H1 (cell line): ENCODE measurements at regions not wholly inside any gene's neighbourhood (a gene's known extent, or its start where the extent isn't known, plus 50 kb on each side); places are given as distances from the start of the nearest gene placed in this dataset.

Experiments used
- CTCF ChIA-PET: fragments of 300-600 bp; sonication (Branson Sonifier 250); formaldehyde crosslinking; loops from one replicate; lab custom pipeline; 2021; ENCODE audit not compliant: partially characterized antibody; lab: Charles Lee
- POLR2A ChIA-PET: fragments of 300-600 bp; sonication (Branson Sonifier 250); formaldehyde crosslinking; loops from one replicate; lab custom pipeline; 2021; ENCODE audit warnings: inconsistent platforms; ENCODE audit not compliant: partially characterized antibody; lab: Charles Lee
- DNase-seq, 2 experiments: peaks; one replicate each; pipeline versions ENCODE4 v3.0.0 to v3.0.0-alpha.2; 2010 to 2022; ENCODE audit warnings: low spot score in 2 of 2, low read depth in 1 of 2, mixed read lengths in 1 of 2
- FAIRE-seq: peaks from 2 replicates; lab custom pipeline; 2011; peaks lifted over from hg19 to GRCh38; lab: Jason Lieb, UNC
- H2AFZ ChIP-seq: 2 replicates; pipeline ENCODE4 v1.8.1; 2012; ENCODE audit warnings: low read length, inconsistent platforms
- H2AK5ac ChIP-seq: 2 replicates; pipeline ENCODE4 v1.6.1; 2013; ENCODE audit warnings: low read depth, low read length
- H2BK120ac ChIP-seq: replicated peaks from 2 replicates; pipeline ENCODE3; 2013; ENCODE audit warnings: low read depth, low read length, inconsistent platforms
- H2BK12ac ChIP-seq: 2 replicates; pipeline ENCODE4 v1.6.1; 2013; ENCODE audit warnings: low read depth, low read length
- H2BK15ac ChIP-seq: 2 replicates; pipeline ENCODE4 v1.6.1; 2013; ENCODE audit warnings: low read length
- H2BK20ac ChIP-seq: 2 replicates; pipeline ENCODE4 v1.6.1; 2013; ENCODE audit warnings: low read length
- H2BK5ac ChIP-seq: 2 replicates; pipeline ENCODE4 v1.6.1; 2013; ENCODE audit warnings: low read depth, low read length
- H3K14ac ChIP-seq: 2 replicates; pipeline ENCODE4 v1.6.1; 2013; ENCODE audit warnings: inconsistent platforms; ENCODE audit not compliant: insufficient read length
- H3K18ac ChIP-seq: 2 replicates; pipeline ENCODE4 v1.6.1; 2013; ENCODE audit warnings: low read length; ENCODE audit errors: extremely low read depth
- H3K23ac ChIP-seq: 2 replicates; pipeline ENCODE4 v1.6.1; 2013; ENCODE audit warnings: inconsistent platforms; ENCODE audit not compliant: insufficient read length
- H3K23me2 ChIP-seq: 2 replicates; pipeline ENCODE4 v1.6.1; 2013; ENCODE audit warnings: low read depth, low read length
- H3K27ac ChIP-seq: 2 replicates; pipeline ENCODE4 v1.6.1; 2011; ENCODE audit warnings: low read depth, low read length, inconsistent platforms
- H3K27me3 ChIP-seq, 4 experiments: replicated peaks in 1 of 4; 1 replicate in 1 of 4; 2 replicates in 3 of 4; pipeline versions ENCODE4 v1.6.1 to v1.8.1; 2011 to 2013; ENCODE audit warnings: low read length in 3 of 4, mild to moderate bottlenecking in 3 of 4, inconsistent platforms in 2 of 4, mixed read lengths in 2 of 4, moderate library complexity in 1 of 4; ENCODE audit not compliant: control insufficient read depth in 3 of 4, insufficient read depth in 3 of 4; ENCODE audit errors: extremely low read depth in 1 of 4
- H3K36me3 ChIP-seq, 4 experiments: 2 replicates each; pipeline versions ENCODE4 v1.6.1 to v1.8.1; 2011 to 2013; ENCODE audit warnings: mild to moderate bottlenecking in 4 of 4, low read length in 3 of 4, moderate library complexity in 2 of 4, control low read depth in 1 of 4, inconsistent platforms in 1 of 4; ENCODE audit not compliant: insufficient read depth in 4 of 4, control insufficient read depth in 2 of 4
- H3K4ac ChIP-seq: replicated peaks from 2 replicates; pipeline ENCODE3; 2013; ENCODE audit warnings: low read length, low read depth, mixed read lengths, inconsistent platforms; ENCODE audit not compliant: insufficient read length
- H3K4me1 ChIP-seq, 4 experiments: replicated peaks in 1 of 4; 1 replicate in 1 of 4; 2 replicates in 3 of 4; pipeline versions ENCODE4 v1.6.1 to v1.8.1; 2011 to 2013; ENCODE audit warnings: low read length in 3 of 4, inconsistent platforms in 2 of 4, mixed read lengths in 1 of 4; ENCODE audit not compliant: insufficient read depth in 4 of 4, control insufficient read depth in 3 of 4
- H3K4me2 ChIP-seq, 2 experiments: 2 replicates each; pipeline versions ENCODE4 v1.6.1 to v1.8.1; 2011 to 2013; ENCODE audit warnings: low read depth in 2 of 2, low read length in 2 of 2, control low read depth in 1 of 2, inconsistent platforms in 1 of 2, mild to moderate bottlenecking in 1 of 2; ENCODE audit not compliant: insufficient read depth in 1 of 2
- H3K4me3 ChIP-seq, 4 experiments: fragments of 200-600, 300-600 bp in 1 of 4; sonication (generic), shearing (Covaris generic), sonication (Bioruptor Twin) in 1 of 4; 2 replicates each; pipeline versions ENCODE4 v1.5.1 to v1.8.1; 2011 to 2016; ENCODE audit warnings: low read length in 4 of 4, low read depth in 3 of 4, control low read depth in 2 of 4, inconsistent platforms in 2 of 4, mild to moderate bottlenecking in 2 of 4, mixed read lengths in 1 of 4, moderate library complexity in 1 of 4; ENCODE audit not compliant: insufficient read depth in 2 of 4; ENCODE audit errors: extremely low read depth in 1 of 4
- H3K56ac ChIP-seq: replicated peaks from 2 replicates; pipeline ENCODE3; 2013; ENCODE audit warnings: low read depth, mild to moderate bottlenecking, mixed read lengths, low read length, inconsistent platforms; ENCODE audit not compliant: insufficient read length
- H3K79me1 ChIP-seq: 2 replicates; pipeline ENCODE4 v1.6.1; 2013; ENCODE audit warnings: low read depth, low read length, control low read depth
- H3K79me2 ChIP-seq, 2 experiments: 2 replicates each; pipeline versions ENCODE4 v1.6.1 to v1.8.1; 2012 to 2013; ENCODE audit warnings: low read length in 2 of 2, mild to moderate bottlenecking in 2 of 2, inconsistent platforms in 1 of 2; ENCODE audit not compliant: insufficient read depth in 2 of 2, control insufficient read depth in 1 of 2
- H3K9ac ChIP-seq, 4 experiments: replicated peaks in 1 of 4; 1 replicate in 1 of 4; 2 replicates in 3 of 4; pipeline versions ENCODE4 v1.6.1 to v1.8.1; 2011 to 2013; ENCODE audit warnings: low read depth in 3 of 4, low read length in 3 of 4, control low read depth in 2 of 4, mild to moderate bottlenecking in 2 of 4, moderate library complexity in 2 of 4, inconsistent platforms in 1 of 4; ENCODE audit errors: extremely low read depth in 1 of 4
- H3K9me3 ChIP-seq, 2 experiments: 2 replicates each; pipeline versions ENCODE4 v1.6.1 to v1.8.1; 2012 to 2013; ENCODE audit warnings: mild to moderate bottlenecking in 2 of 2, moderate library complexity in 2 of 2, control low read depth in 1 of 2, inconsistent platforms in 1 of 2, low read depth in 1 of 2, low read length in 1 of 2, mixed read lengths in 1 of 2; ENCODE audit not compliant: insufficient read depth in 2 of 2
- H4K20me1 ChIP-seq, 2 experiments: replicated peaks in 1 of 2; 2 replicates each; pipeline versions ENCODE3 to v1.8.1; 2011 to 2013; ENCODE audit warnings: inconsistent platforms in 2 of 2, low read length in 2 of 2, mild to moderate bottlenecking in 1 of 2; ENCODE audit not compliant: insufficient read depth in 2 of 2, control insufficient read depth in 1 of 2
- H4K5ac ChIP-seq: 2 replicates; pipeline ENCODE4 v1.6.1; 2013; ENCODE audit warnings: low read length, low read depth, mixed read lengths, inconsistent platforms; ENCODE audit not compliant: insufficient read length
- H4K8ac ChIP-seq: 2 replicates; pipeline ENCODE4 v1.8.0; 2013; ENCODE audit warnings: mild to moderate bottlenecking, moderate library complexity, low read length, inconsistent platforms; ENCODE audit not compliant: insufficient read depth; ENCODE audit errors: extremely low read depth
- H4K91ac ChIP-seq: replicated peaks from 2 replicates; pipeline ENCODE3; 2013; ENCODE audit warnings: low read length, mixed read lengths, inconsistent platforms; ENCODE audit not compliant: insufficient read length
- BACH1 ChIP-seq: IDR thresholded peaks from 2 replicates; pipeline ENCODE4 v1.6.1; 2012; ENCODE audit warnings: low read length, improper control_type of control experiment
- KDM1A ChIP-seq: fragments of 200-600, 300-600 bp; sonication (generic); IDR thresholded peaks from 2 replicates; pipeline ENCODE4 v1.7.1; 2016; ENCODE audit warnings: mild to moderate bottlenecking, low read length, borderline replicate concordance
- MAFK ChIP-seq: IDR thresholded peaks from 2 replicates; pipeline ENCODE4 v1.6.1; 2012; ENCODE audit warnings: low read depth, mild to moderate bottlenecking, improper control_type of control experiment, low read length
- SIX5 ChIP-seq: IDR thresholded peaks from 2 replicates; pipeline ENCODE4 v1.6.1; 2011; ENCODE audit warnings: mild to moderate bottlenecking, low read depth, low read length
- SP2 ChIP-seq: IDR thresholded peaks from 2 replicates; pipeline ENCODE4 v1.6.1; 2012; ENCODE audit warnings: mild to moderate bottlenecking, low read length, inconsistent platforms
- TEAD4 ChIP-seq: IDR thresholded peaks from 2 replicates; pipeline ENCODE4 v1.6.1; 2012; ENCODE audit warnings: low read depth, low read length, inconsistent platforms, mixed read lengths
- ZNF274 ChIP-seq: IDR thresholded peaks from 2 replicates; pipeline ENCODE4 v1.7.0; 2012; ENCODE audit warnings: low read length, borderline replicate concordance; ENCODE audit errors: extremely low read depth
- WGBS, 2 experiments: shearing (Covaris generic) in 1 of 2; methylation state at CpG; one replicate each; pipeline versions ENCODE4 v1.1.6 to v1.1.7; 2013 to 2015; ENCODE audit warnings: low lambda C conversion rate in 2 of 2, mixed read lengths in 2 of 2, inconsistent platforms in 1 of 2, low coverage in 1 of 2, missing lambda C conversion rate in 1 of 2; ENCODE audit not compliant: insufficient replicate concordance in 2 of 2, insufficient coverage in 1 of 2, insufficient read length in 1 of 2; ENCODE audit errors: extremely low coverage in 1 of 2, missing lambda C conversion rate in 1 of 2; 5-methylcytosine and 5-hydroxymethylcytosine counted together

DNA sequence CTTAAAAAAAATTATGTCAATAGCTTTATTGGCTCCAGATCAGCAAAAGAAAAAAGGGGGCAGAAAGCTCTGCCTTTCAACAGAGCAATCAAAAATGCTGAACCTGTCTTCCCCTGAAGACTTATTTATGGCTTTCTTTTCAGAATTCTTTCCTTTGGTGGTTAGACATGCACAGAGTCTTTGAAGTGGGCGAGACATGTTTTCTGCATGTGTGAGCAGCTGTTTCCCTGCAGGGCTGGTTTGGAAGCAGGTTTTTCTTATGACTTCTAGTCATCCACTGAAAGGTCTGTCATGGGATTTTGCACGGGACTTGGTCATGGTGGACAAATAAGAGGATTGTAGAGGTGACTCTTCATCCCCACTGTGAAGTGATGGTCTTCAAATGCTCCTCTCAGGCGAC is 160.3 kb downstream of the VAPA start:
- no peaks in the 10 kb centered on the region for H3K79me2 ChIP-seq
- H2AK5ac ChIP-seq: no peak overlapping the region
- peaks cover 2 to 4% (median 2%) of the 10 kb centered on the region in 4 experiments; a peak in 5 of 7 replicates for H3K4me1 ChIP-seq
- no peaks in the 10 kb centered on the region for H4K20me1 ChIP-seq
- CTCF ChIA-PET: interaction anchor here (0.7 kb wide), 1 partner anchor 57 kb away, joined by 5 read pairs; no protein-coding TSS in a partner anchor
- no peak overlapping the region for H2BK120ac ChIP-seq
- no peak overlapping the region for H3K4me3 ChIP-seq
- no peak overlapping the region for H2BK5ac ChIP-seq
- H3K23me2 ChIP-seq: no peaks in the 10 kb centered on the region
- no peak overlapping the region for H4K8ac ChIP-seq
- H3K79me1 ChIP-seq: no peaks in the 10 kb centered on the region
- no peak overlapping the region for H3K14ac ChIP-seq
- no peak overlapping the region for H3K27ac ChIP-seq
- H2AFZ ChIP-seq: no peak overlapping the region
- DNase-seq (no peak), FAIRE-seq (no peak)
- H3K4me2 ChIP-seq: no peak overlapping the region
- no peak for TF ChIP-seq TEAD4
- no peak for TF ChIP-seq SIX5
- TF ChIP-seq KDM1A: no peak
- no peak for TF ChIP-seq MAFK
- no peak for TF ChIP-seq ZNF274
- TF ChIP-seq SP2: no peak
- no peak for TF ChIP-seq BACH1
- H2BK12ac ChIP-seq: no peak overlapping the region
- POLR2A ChIA-PET: no interaction called here
- H2BK15ac ChIP-seq: no peak overlapping the region
- H3K4ac ChIP-seq: no peak overlapping the region
- no peak overlapping the region for H3K23ac ChIP-seq
- no peak overlapping the region for H4K5ac ChIP-seq
- no peak overlapping the region for H3K18ac ChIP-seq
- no peak overlapping the region for H3K9ac ChIP-seq
- H2BK20ac ChIP-seq: no peak overlapping the region
- H3K56ac ChIP-seq: no peak overlapping the region
- H3K36me3 ChIP-seq: no peaks in the 10 kb centered on the region
- 96% methylated on average over 3 of the region's 3 CpGs; no CpG with 5 or more reads in 1 of the 2 experiments for WGBS, 2 experiments
- no peaks in the 10 kb centered on the region for H3K27me3 ChIP-seq
- no peaks in the 10 kb centered on the region for H3K9me3 ChIP-seq
- no peak overlapping the region for H4K91ac ChIP-seq
